Activated CD4-positive, alpha-beta T cell treated with anti-CD3 and anti-CD28 coated beads, Interleukin-2, amount 10 ng/mL, durations not matched to agents 7 days and 5 days (primary cell): ENCODE measurements at regions not wholly inside any gene's neighbourhood (a gene's known extent, or its start where the extent isn't known, plus 50 kb on each side); places are given as distances from the start of the nearest gene placed in this dataset.

Source experiments
- CTCF ChIA-PET: fragments of 350-600 bp; sonication (Branson Sonifier 250); formaldehyde crosslinking; loops from one replicate; lab custom pipeline; 2021; ENCODE audit warnings: antibody characterized with exemption; lab: Charles Lee
- POLR2A ChIA-PET: fragments of 350-600 bp; sonication (Branson Sonifier 250); formaldehyde crosslinking; loops from one replicate; lab custom pipeline; 2021; ENCODE audit warnings: antibody characterized with exemption; lab: Charles Lee
- DNase-seq: peaks from one replicate; pipeline ENCODE4 v3.0.0-alpha.2; 2020
- H3K27ac Mint-ChIP-seq: one replicate; pipeline ENCODE4 v1.8.0; 2021; ENCODE audit warnings: mild to moderate bottlenecking, moderate library complexity, mixed read lengths
- H3K27me3 Mint-ChIP-seq: one replicate; pipeline ENCODE4 v1.8.0; 2021; ENCODE audit warnings: mixed read lengths
- H3K36me3 Mint-ChIP-seq: one replicate; pipeline ENCODE4 v1.8.0; 2021; ENCODE audit warnings: low read depth, mixed read lengths
- H3K4me1 Mint-ChIP-seq: one replicate; pipeline ENCODE4 v1.8.0; 2021; ENCODE audit warnings: mixed read lengths
- H3K4me3 Mint-ChIP-seq: one replicate; pipeline ENCODE4 v1.8.0; 2021; ENCODE audit warnings: mild to moderate bottlenecking, moderate library complexity, mixed read lengths
- H3K9me3 Mint-ChIP-seq: one replicate; pipeline ENCODE4 v1.8.0; 2021; ENCODE audit warnings: mixed read lengths

- Mint-ChIP-seq H3K4me3 (no peak overlapping the region), H3K4me1 (no peaks in the 10 kb centered on the region), H3K27me3 (no peaks in the 10 kb centered on the region), H3K9me3 (no peaks in the 10 kb centered on the region), H3K36me3 (no peaks in the 10 kb centered on the region), H3K27ac (no peak overlapping the region)
- DNase-seq = no peak
- ChIA-PET POLR2A (no interaction called here), CTCF (no interaction called here)
Measured at GRCh38 chr4:178296669-178297068, 854.4 kb upstream of the AGA start.

GRCh38 chr4:178306565-178306964 is 864.3 kb upstream of the AGA start:
- Mint-ChIP-seq H3K4me3 (no peak overlapping the region), H3K36me3 (no peaks in the 10 kb centered on the region), H3K9me3 (no peaks in the 10 kb centered on the region), H3K27me3 (no peaks in the 10 kb centered on the region), H3K4me1 (no peaks in the 10 kb centered on the region), H3K27ac (no peak overlapping the region)
- POLR2A ChIA-PET = no interaction called here
- no peak for DNase-seq
- CTCF ChIA-PET = no interaction called here

GRCh38 chr4:178309890-178310289 is 867.7 kb upstream of the AGA start:
- no peak overlapping the region for H3K4me3 Mint-ChIP-seq
- no peaks in the 10 kb centered on the region for H3K4me1 Mint-ChIP-seq
- H3K36me3 Mint-ChIP-seq = no peaks in the 10 kb centered on the region
- no peak overlapping the region for H3K27ac Mint-ChIP-seq
- CTCF ChIA-PET = no interaction called here
- no peaks in the 10 kb centered on the region for H3K27me3 Mint-ChIP-seq
- POLR2A ChIA-PET = no interaction called here
- H3K9me3 Mint-ChIP-seq = no peaks in the 10 kb centered on the region
- DNase-seq = no peak

- Mint-ChIP-seq H3K27me3 (no peaks in the 10 kb centered on the region), H3K27ac (no peak overlapping the region), H3K9me3 (no peaks in the 10 kb centered on the region), H3K36me3 (no peaks in the 10 kb centered on the region), H3K4me1 (no peaks in the 10 kb centered on the region), H3K4me3 (no peak overlapping the region)
- CTCF ChIA-PET = no interaction called here
- POLR2A ChIA-PET = no interaction called here
- DNase-seq = no peak
Measured at GRCh38 chr4:178311997-178312396, 869.8 kb upstream of the AGA start.

GRCh38 chr4:178314287-178314686 is 872.0 kb upstream of the AGA start:
- Mint-ChIP-seq H3K4me1 (no peaks in the 10 kb centered on the region), H3K4me3 (no peak overlapping the region), H3K27ac (no peak overlapping the region), H3K36me3 (no peaks in the 10 kb centered on the region), H3K9me3 (no peaks in the 10 kb centered on the region), H3K27me3 (no peaks in the 10 kb centered on the region)
- no peak for DNase-seq
- ChIA-PET POLR2A (no interaction called here), CTCF (no interaction called here)

GRCh38 chr4:178316211-178316610 is 874.0 kb upstream of the AGA start:
- Mint-ChIP-seq H3K9me3 (peaks cover 3% of the 10 kb centered on the region), H3K27me3 (no peaks in the 10 kb centered on the region), H3K4me3 (no peak overlapping the region), H3K4me1 (no peaks in the 10 kb centered on the region), H3K36me3 (no peaks in the 10 kb centered on the region), H3K27ac (no peak overlapping the region)
- ChIA-PET CTCF (no interaction called here), POLR2A (no interaction called here)
- no peak for DNase-seq

GRCh38 chr4:178320003-178320402 is 877.8 kb upstream of the AGA start:
- Mint-ChIP-seq H3K27me3 (no peaks in the 10 kb centered on the region), H3K4me1 (no peaks in the 10 kb centered on the region), H3K27ac (no peak overlapping the region), H3K9me3 (peaks cover 3% of the 10 kb centered on the region), H3K4me3 (no peak overlapping the region), H3K36me3 (no peaks in the 10 kb centered on the region)
- ChIA-PET POLR2A (no interaction called here), CTCF (no interaction called here)
- no peak for DNase-seq

- H3K36me3 Mint-ChIP-seq = no peaks in the 10 kb centered on the region
- H3K27me3 Mint-ChIP-seq = no peaks in the 10 kb centered on the region
- H3K4me3 Mint-ChIP-seq = no peak overlapping the region
- ChIA-PET POLR2A (no interaction called here), CTCF (no interaction called here)
- DNase-seq = no peak
- H3K27ac Mint-ChIP-seq = no peak overlapping the region
- peaks cover 3% of the 10 kb centered on the region for H3K9me3 Mint-ChIP-seq
- H3K4me1 Mint-ChIP-seq = no peaks in the 10 kb centered on the region
Measured at GRCh38 chr4:178322524-178323183, 880.4 kb upstream of the AGA start.

GRCh38 chr4:178329226-178329872 is 887.1 kb upstream of the AGA start:
- no peaks in the 10 kb centered on the region for H3K4me1 Mint-ChIP-seq
- H3K36me3 Mint-ChIP-seq = no peaks in the 10 kb centered on the region
- ChIA-PET POLR2A (no interaction called here), CTCF (no interaction called here)
- H3K27me3 Mint-ChIP-seq = no peaks in the 10 kb centered on the region
- DNase-seq = no peak
- H3K4me3 Mint-ChIP-seq = no peak overlapping the region
- no peaks in the 10 kb centered on the region for H3K9me3 Mint-ChIP-seq
- H3K27ac Mint-ChIP-seq = no peak overlapping the region

GRCh38 chr4:178333355-178333754 is 891.1 kb upstream of the AGA start:
- no peaks in the 10 kb centered on the region for H3K27me3 Mint-ChIP-seq
- DNase-seq = no peak
- no peak overlapping the region for H3K4me3 Mint-ChIP-seq
- no peaks in the 10 kb centered on the region for H3K36me3 Mint-ChIP-seq
- POLR2A ChIA-PET = no interaction called here
- H3K27ac Mint-ChIP-seq = no peak overlapping the region
- H3K9me3 Mint-ChIP-seq = peaks cover 2% of the 10 kb centered on the region
- H3K4me1 Mint-ChIP-seq = no peaks in the 10 kb centered on the region
- CTCF ChIA-PET = no interaction called here

- H3K27me3 Mint-ChIP-seq = no peaks in the 10 kb centered on the region
- no peaks in the 10 kb centered on the region for H3K36me3 Mint-ChIP-seq
- DNase-seq = no peak
- CTCF ChIA-PET = no interaction called here
- H3K4me1 Mint-ChIP-seq = no peaks in the 10 kb centered on the region
- POLR2A ChIA-PET = no interaction called here
- H3K27ac Mint-ChIP-seq = no peak overlapping the region
- peaks cover 2% of the 10 kb centered on the region for H3K9me3 Mint-ChIP-seq
- no peak overlapping the region for H3K4me3 Mint-ChIP-seq
Measured at GRCh38 chr4:178339769-178340168, 897.5 kb upstream of the AGA start.

GRCh38 chr4:178340468-178340867 is 898.2 kb upstream of the AGA start:
- no peaks in the 10 kb centered on the region for H3K27me3 Mint-ChIP-seq
- H3K27ac Mint-ChIP-seq = no peak overlapping the region
- no peak overlapping the region for H3K4me3 Mint-ChIP-seq
- H3K9me3 Mint-ChIP-seq = peaks cover 4% of the 10 kb centered on the region
- ChIA-PET POLR2A (no interaction called here), CTCF (no interaction called here)
- no peaks in the 10 kb centered on the region for H3K4me1 Mint-ChIP-seq
- DNase-seq = no peak
- H3K36me3 Mint-ChIP-seq = no peaks in the 10 kb centered on the region

- H3K36me3 Mint-ChIP-seq = no peaks in the 10 kb centered on the region
- peaks cover 1% of the 10 kb centered on the region for H3K9me3 Mint-ChIP-seq
Measured at GRCh38 chr4:178344096-178344495, 901.9 kb upstream of the AGA start.

GRCh38 chr4:178347111-178347510 is 904.9 kb upstream of the AGA start:
- Mint-ChIP-seq H3K9me3 (peaks cover 1% of the 10 kb centered on the region), H3K36me3 (no peaks in the 10 kb centered on the region), H3K4me1 (no peaks in the 10 kb centered on the region), H3K27ac (no peak overlapping the region), H3K4me3 (no peak overlapping the region), H3K27me3 (no peaks in the 10 kb centered on the region)
- ChIA-PET CTCF (no interaction called here), POLR2A (no interaction called here)
- DNase-seq = no peak

More at GRCh38 chr4:178344096-178344495, 901.9 kb upstream of the AGA start:
- H3K4me1 Mint-ChIP-seq = no peaks in the 10 kb centered on the region
- no peak overlapping the region for H3K4me3 Mint-ChIP-seq
- no peak for DNase-seq
- ChIA-PET CTCF (no interaction called here), POLR2A (no interaction called here)
- no peak overlapping the region for H3K27ac Mint-ChIP-seq
- H3K27me3 Mint-ChIP-seq = no peaks in the 10 kb centered on the region
